Stomach smooth muscle (tissue), 2 donors: ENCODE measurements at regions not wholly inside any gene's neighbourhood (a gene's known extent, or its start where the extent isn't known, plus 50 kb on each side); places are given as distances from the start of the nearest gene placed in this dataset.
"Not testable (repeated sequence)": the region's sequence is repeated elsewhere in the genome, so short reads cannot be mapped to it uniquely, and the experiment has no call there.

Experiments used
- H3K27ac ChIP-seq: one replicate; pipeline ENCODE4 v1.7.0; 2013; ENCODE audit warnings: mild to moderate bottlenecking, low read length, inconsistent platforms
- H3K27me3 ChIP-seq, 2 donors: one replicate each; pipeline ENCODE4 v1.7.0; 2013; ENCODE audit warnings: low read length in 2 of 2; ENCODE audit not compliant: insufficient read depth in 2 of 2, control insufficient read depth in 1 of 2
- H3K36me3 ChIP-seq, 2 donors: one replicate each; pipeline ENCODE4 v1.7.0; 2013; ENCODE audit warnings: low read length in 2 of 2; ENCODE audit not compliant: control insufficient read depth in 2 of 2, insufficient read depth in 2 of 2
- H3K4me1 ChIP-seq: one replicate; pipeline ENCODE4 v1.7.0; 2013; ENCODE audit warnings: low read length; ENCODE audit not compliant: control insufficient read depth, insufficient read depth
- H3K4me3 ChIP-seq, 2 donors: one replicate each; pipeline ENCODE4 v1.7.0; 2013; ENCODE audit warnings: low read length in 2 of 2
- H3K9ac ChIP-seq, 2 donors: one replicate each; pipeline ENCODE4 v1.7.0; 2013; ENCODE audit warnings: low read length in 2 of 2, mild to moderate bottlenecking in 1 of 2
- H3K9me3 ChIP-seq, 2 donors: one replicate each; pipeline ENCODE4 v1.7.0; 2013; ENCODE audit warnings: low read length in 2 of 2; ENCODE audit not compliant: control insufficient read depth in 2 of 2
- donor health status: healthy.
- donor health status: Pancreatic carcinoma.

DNA sequence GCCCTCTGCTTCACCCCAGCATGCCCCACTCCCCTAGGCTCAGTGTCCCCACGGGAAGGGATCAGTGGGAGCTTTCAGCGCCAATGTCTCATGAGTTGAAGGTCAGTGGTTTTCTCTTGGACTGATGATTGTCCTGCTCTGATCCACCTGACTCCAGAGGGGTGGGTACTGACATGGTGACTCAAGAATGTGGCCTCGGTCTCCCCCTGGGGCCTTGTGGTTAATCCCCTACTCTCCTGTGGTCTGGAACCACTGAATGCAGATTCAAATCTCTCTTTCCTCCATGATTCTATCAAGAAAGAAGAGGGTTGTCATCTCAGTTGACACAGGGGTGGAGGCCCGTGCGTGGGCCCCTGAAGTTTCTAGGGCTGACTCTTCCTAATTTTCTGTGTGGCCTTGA is 176.9 kb downstream of the RPS24 start:
- H3K9me3 ChIP-seq = no peaks in the 10 kb centered on the region
- H3K36me3 ChIP-seq = no peaks in the 10 kb centered on the region
- H3K4me3 ChIP-seq = no peak overlapping the region
- no peak overlapping the region for H3K9ac ChIP-seq
- no peak overlapping the region for H3K27ac ChIP-seq
- no peaks in the 10 kb centered on the region for H3K27me3 ChIP-seq
- peaks cover 33% of the 10 kb centered on the region for H3K4me1 ChIP-seq

DNA sequence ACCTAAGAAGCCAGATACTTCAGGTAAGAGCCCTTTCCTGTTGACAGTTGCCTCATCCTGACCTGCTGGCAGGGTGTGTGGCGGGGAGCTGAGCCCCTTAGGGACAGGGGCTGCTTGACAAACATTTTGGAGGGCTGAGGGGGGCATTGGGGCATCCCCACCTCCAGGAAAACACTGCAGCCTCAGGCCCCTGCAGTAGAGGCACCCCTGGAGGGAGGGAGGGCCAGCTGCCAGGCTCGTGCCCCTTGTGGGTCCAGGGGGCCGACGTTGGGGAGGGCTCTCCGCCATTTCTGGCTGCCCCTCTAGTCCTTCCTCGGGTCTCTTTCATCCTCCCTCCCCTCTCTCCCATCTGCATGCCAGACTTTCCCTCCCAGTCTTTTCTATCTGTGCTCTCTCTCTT is 177.3 kb downstream of the RPS24 start:
- Histone ChIP-seq H3K4me3 (no peak overlapping the region), H3K27me3 (no peaks in the 10 kb centered on the region), H3K9ac (no peak overlapping the region), H3K27ac (no peak overlapping the region), H3K4me1 (peaks cover 35% of the 10 kb centered on the region), H3K36me3 (no peaks in the 10 kb centered on the region), H3K9me3 (no peaks in the 10 kb centered on the region)

DNA sequence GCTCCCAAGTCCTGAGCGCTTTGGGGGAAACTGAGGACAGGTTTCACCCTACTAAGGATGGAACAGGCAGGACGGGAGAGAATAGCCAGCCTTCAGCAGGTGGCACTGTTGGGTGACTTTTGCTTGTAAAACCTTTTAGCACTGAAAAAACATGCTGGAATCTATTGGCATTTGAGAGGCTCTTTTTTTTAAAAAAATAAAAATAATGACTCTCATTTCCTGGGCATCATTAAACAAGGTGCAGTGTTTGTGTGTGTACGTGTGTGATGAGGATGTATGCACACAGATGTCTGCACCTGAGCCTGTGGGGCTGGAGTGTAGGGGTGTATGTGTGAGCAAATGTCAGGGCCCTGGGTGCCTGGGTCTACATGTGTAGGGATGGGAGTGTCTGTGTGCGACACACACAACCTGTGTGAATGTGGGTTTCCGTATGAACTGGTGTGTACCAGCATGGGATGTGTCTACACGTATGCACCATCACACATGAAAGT is 177.9 kb downstream of the RPS24 start:
- H3K9ac ChIP-seq = no peak overlapping the region
- H3K27ac ChIP-seq = no peak overlapping the region
- no peaks in the 10 kb centered on the region for H3K27me3 ChIP-seq
- H3K36me3 ChIP-seq = no peaks in the 10 kb centered on the region
- H3K4me1 ChIP-seq = peaks cover 39% of the 10 kb centered on the region
- no peaks in the 10 kb centered on the region for H3K9me3 ChIP-seq
- no peak overlapping the region for H3K4me3 ChIP-seq

DNA sequence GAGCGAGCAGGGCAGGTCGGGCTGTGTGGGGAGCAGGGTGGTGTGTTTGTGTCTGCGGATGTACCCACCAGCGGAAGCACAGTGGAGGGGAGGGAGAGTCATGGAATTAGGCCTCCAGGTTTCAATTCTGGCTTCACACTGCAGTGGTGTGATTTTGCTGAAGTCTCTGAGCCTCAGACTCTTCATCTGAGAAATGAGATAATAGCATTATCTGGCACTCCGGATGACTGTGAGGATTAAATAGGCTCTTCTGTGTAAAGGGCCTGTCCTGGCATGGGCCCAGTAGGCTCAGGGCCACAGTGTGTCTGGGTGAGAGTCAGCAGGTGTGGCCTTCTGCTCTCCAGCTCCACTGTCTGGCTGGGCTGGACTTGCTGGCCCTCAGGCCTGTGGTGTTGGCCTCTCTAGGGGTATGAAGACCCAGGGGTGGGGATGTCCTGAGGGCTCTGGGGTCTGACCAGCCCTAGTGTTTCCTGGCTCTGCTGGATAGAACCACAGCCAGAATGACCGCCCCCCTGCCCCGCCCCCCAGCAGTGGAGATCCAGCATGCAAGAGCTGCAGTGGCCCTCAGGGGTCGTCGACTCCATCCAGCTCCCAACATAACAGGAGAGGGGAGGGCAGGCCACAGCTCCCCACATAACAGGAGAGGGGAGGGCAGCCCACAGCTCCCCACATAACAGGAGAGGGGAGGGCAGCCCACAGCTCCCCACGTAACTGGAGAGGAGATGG is 178.6 kb downstream of the RPS24 start:
- Histone ChIP-seq H3K9me3 (no peaks in the 10 kb centered on the region), H3K4me1 (peaks cover 40% of the 10 kb centered on the region), H3K27me3 (no peaks in the 10 kb centered on the region), H3K27ac (no peak overlapping the region), H3K4me3 (no peak overlapping the region), H3K36me3 (no peaks in the 10 kb centered on the region), H3K9ac (no peak overlapping the region)

DNA sequence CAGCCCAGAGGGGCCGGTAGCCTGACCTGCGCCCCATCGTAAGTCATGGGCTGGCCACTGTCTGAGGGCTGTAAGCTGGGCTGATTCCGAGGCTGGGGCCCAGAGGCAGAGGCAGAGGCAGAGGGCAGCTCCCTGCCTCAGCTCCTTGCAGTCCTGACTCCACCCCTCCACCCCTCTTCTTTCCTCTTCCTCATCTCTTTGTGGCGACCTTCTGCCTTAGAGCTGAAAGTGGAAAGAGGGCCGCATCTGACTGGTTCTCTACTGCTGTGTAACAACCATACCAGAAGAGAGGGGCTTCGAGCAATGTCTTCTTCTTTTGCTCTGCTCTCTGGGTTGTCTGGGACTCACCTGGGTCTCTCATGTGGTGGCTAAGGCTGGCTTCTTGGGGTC is 179.1 kb downstream of the RPS24 start:
- H3K36me3 ChIP-seq = no peaks in the 10 kb centered on the region
- H3K27ac ChIP-seq = no peak overlapping the region
- no peaks in the 10 kb centered on the region for H3K27me3 ChIP-seq
- no peak overlapping the region for H3K4me3 ChIP-seq
- no peak overlapping the region for H3K9ac ChIP-seq
- H3K4me1 ChIP-seq = peaks cover 46% of the 10 kb centered on the region
- no peaks in the 10 kb centered on the region for H3K9me3 ChIP-seq

DNA sequence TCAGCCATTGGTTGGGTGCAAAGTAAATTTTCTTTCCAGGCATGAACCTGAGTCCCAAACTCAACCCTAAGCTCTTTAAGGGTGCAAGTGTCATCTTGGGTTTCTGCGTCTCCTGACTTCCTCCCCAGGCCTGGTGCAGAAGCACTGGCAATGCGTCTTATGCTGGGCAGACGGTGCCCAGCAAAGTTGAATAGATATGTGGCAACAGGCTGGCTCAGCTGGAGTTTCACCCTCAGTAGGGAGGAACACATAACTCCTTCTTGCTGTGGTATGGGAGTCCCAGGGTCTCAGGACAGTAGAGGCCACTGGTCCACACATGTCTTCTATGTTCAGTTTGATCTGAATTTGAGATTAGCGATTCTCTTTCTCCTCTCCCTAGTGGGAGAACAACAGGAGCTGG is 181.3 kb downstream of the RPS24 start:
- peak overlapping the region; percentile 67 for H3K27ac ChIP-seq
- peak overlapping the region in 1 of 2 donors; percentile 22 for H3K9ac ChIP-seq

DNA sequence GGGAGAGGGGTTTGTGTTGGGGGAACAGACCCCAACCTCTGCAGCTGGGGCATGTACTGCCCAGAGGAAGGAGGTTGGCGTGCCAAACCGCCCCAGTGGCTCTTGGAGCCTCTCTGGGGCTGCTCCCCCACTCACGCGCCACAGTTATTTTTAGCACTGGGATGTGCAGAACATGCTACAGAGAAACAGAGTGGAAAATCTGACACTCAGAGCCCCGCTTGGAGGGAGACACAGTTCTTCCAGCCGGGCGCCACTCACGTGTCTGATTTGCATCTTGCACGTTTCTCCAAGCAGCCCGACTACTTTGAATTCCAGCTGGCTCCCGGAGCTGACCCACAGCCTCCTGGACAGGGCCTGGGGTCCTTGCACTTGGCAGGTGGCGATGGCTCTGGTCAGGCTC is 182.0 kb downstream of the RPS24 start:
- H3K36me3 ChIP-seq = no peaks in the 10 kb centered on the region
- peak overlapping the region; percentile 67 for H3K27ac ChIP-seq
- no peaks in the 10 kb centered on the region for H3K9me3 ChIP-seq
- peak overlapping the region in 1 of 2 donors; percentile 29 for H3K4me3 ChIP-seq
- H3K4me1 ChIP-seq = peaks cover 50% of the 10 kb centered on the region
- H3K27me3 ChIP-seq = no peaks in the 10 kb centered on the region
- H3K9ac ChIP-seq = no peak overlapping the region

More for the DNA sequence above, 181.3 kb downstream of the RPS24 start:
- H3K4me3 ChIP-seq = peak overlapping the region in 1 of 2 donors; percentile 29
- peaks cover 50% of the 10 kb centered on the region for H3K4me1 ChIP-seq
- no peaks in the 10 kb centered on the region for H3K36me3 ChIP-seq
- H3K27me3 ChIP-seq = no peaks in the 10 kb centered on the region
- no peaks in the 10 kb centered on the region for H3K9me3 ChIP-seq

DNA sequence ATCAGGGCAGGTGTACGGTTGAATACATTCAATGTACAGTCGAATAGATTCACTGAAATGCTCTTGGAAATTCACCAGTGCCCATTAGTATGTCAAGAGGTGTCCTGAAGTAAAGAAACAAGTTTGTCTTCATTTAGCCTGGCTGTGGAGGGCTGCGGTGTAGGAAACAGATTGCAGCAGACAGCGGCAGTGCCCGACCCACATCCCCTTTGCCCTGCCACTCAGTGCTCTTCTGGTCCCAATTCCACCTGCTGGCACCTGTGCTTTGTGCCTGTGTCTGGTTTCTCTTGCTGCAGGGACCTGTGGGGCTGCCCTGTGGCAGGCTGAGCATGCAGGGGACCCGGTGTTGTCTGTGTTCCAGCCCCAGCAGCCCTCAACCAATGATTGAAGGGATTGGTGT is 183.7 kb downstream of the RPS24 start:
- Histone ChIP-seq H3K36me3 (no peaks in the 10 kb centered on the region), H3K4me3 (no peak overlapping the region), H3K9ac (no peak overlapping the region), H3K27ac (no peak overlapping the region), H3K4me1 (peaks cover 42% of the 10 kb centered on the region), H3K9me3 (no peaks in the 10 kb centered on the region), H3K27me3 (no peaks in the 10 kb centered on the region)

DNA sequence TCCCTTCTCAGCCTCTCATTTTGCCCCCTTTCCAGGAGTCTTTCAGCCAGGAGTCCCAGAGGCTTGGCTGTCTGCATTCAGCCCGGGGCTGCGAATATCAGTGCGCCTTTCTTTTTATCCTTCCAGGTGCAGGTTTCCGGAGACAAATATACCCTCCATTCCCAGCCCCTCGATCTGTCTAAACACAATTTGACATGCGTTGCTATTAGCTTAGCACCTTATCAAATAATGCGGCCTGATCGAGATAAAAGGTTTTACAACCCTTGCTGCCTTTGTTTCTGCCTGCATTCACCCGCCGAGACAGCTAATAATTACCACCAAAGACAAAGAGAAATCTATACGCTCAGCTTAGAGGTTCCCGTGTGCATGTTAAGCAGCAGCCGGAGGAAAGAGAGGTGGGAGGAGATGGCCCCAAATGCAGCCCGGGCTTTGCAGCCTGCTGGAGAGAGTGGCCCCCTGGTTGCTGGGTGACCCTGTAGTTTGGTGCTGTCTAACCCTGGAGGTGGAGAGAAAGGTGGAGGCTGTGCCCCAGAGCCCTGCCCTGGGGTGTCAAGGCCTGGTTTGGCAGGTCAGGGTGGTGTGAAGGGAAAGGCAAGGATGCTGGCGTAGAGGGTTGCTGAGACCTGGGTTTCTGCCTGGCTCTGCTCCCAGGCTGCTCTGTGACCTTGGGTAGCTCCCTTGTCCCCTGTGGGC is 185.3 kb downstream of the RPS24 start:
- H3K27ac ChIP-seq = no peak overlapping the region
- no peak overlapping the region for H3K4me3 ChIP-seq
- no peak overlapping the region for H3K9ac ChIP-seq
- H3K9me3 ChIP-seq = no peaks in the 10 kb centered on the region
- H3K27me3 ChIP-seq = no peaks in the 10 kb centered on the region
- peaks cover 35% of the 10 kb centered on the region for H3K4me1 ChIP-seq
- no peaks in the 10 kb centered on the region for H3K36me3 ChIP-seq

DNA sequence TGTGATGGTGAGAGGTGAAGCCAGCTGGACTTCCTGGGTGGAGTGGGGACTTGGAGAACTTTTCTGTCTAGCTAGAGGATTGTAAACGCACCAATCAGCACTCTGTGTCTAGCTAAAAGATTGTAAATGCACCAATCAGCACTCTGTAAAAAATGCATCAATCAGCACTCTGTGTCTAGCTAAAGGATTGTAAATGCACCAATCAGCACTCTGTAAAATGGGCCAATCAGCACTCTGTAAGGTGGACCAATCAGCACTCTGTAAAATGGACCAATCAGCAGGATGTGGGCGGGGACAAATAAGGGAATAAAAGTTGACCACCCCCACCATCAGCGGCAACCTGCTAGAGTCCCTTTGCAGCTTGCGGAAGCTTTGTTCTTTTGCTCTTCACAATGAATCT is 185.9 kb downstream of the RPS24 start:
- H3K4me3 ChIP-seq, H3K9ac ChIP-seq, H3K36me3 ChIP-seq, H3K27ac ChIP-seq, H3K9me3 ChIP-seq, H3K27me3 ChIP-seq: not testable (repeated sequence)
- peaks cover 30% of the 10 kb centered on the region for H3K4me1 ChIP-seq

DNA sequence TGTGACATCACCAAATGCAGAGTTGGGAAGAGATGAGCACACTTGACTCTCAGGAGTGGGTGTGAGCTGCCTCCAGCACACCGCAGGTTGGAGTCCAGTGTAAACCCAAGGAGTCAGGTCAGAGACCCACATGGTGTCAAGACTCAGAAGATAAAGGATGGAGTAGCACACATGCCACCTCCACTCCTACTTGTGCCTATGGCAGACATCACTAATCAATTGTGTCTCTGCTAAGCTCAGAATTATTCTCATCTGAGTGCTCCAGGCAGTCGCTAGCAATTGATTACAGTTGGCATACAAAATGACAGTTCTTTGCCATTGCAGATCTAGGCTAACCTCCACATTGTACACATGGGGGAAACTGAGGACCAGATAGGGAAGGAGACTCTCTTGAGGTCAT is 187.1 kb downstream of the RPS24 start:
- H3K36me3 ChIP-seq = no peaks in the 10 kb centered on the region
- no peaks in the 10 kb centered on the region for H3K27me3 ChIP-seq
- H3K4me1 ChIP-seq = peaks cover 17% of the 10 kb centered on the region
- H3K9me3 ChIP-seq = no peaks in the 10 kb centered on the region
- H3K9ac ChIP-seq = no peak overlapping the region
- no peak overlapping the region for H3K27ac ChIP-seq
- H3K4me3 ChIP-seq = no peak overlapping the region
